ENCODE measurements at regions not wholly inside any gene's neighbourhood (a gene's known extent, or its start where the extent isn't known, plus 50 kb on each side); places are given as distances from the start of the nearest gene placed in this dataset.

DNA sequence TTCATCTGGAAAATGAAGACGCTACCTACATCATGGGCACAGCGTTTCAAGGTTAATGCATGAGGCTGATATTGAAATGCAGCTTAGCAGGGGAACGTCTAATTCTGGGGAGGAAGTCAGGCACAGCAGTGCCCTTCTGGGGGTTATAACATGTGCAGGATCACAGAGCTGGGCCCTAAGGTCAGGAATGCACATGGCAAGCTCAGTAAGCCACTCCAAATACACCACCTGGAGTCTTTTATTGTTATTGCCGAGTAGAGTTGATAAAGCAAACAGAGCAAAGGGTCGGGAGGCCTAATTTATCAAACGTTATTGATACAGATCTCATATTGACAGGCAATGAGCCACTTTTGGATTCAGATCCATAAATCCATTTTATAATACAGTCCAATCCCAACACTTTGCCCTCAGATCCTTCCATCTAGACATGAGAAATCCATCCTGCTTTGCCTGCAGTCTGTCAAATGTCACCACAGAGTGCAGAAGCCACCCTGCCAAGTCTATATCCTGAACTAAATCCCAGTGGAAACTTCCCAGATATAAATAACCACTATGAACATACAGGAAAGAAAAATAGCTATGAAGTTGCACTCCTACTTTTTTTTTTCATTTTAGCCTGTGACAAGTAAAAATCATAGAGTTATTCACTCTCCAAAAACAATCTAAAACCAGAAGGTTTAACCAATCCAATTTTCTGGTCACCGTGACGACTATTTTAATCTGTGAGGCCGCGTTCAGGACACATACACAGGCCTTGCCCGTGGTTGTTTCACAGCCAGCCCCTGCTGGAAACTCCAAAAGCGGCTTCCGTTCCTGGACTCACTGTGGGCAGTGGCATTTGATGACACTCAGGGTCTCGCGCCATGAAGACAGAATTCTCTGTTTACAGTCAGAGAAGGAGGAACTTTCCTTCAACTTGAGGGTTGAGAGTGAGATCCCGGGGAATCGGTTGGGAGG, 335.4 kb downstream of the DHX15 start:
- no peaks in the 10 kb centered on the region for H3K79me2 ChIP-seq (ENCODE audit: insufficient read depth, low read depth, low read length)
- H3K4me1 ChIP-seq (ENCODE audit: insufficient read depth, low read length, poor library complexity, severe bottlenecking), result no peaks in the 10 kb centered on the region
- TF ChIP-seq EZH2phosphoT487 (IDR thresholded peaks at IDR 0.05; ENCODE audit: borderline replicate concordance, low read depth, low read length), result no peak
- TF ChIP-seq, protein P1, sequence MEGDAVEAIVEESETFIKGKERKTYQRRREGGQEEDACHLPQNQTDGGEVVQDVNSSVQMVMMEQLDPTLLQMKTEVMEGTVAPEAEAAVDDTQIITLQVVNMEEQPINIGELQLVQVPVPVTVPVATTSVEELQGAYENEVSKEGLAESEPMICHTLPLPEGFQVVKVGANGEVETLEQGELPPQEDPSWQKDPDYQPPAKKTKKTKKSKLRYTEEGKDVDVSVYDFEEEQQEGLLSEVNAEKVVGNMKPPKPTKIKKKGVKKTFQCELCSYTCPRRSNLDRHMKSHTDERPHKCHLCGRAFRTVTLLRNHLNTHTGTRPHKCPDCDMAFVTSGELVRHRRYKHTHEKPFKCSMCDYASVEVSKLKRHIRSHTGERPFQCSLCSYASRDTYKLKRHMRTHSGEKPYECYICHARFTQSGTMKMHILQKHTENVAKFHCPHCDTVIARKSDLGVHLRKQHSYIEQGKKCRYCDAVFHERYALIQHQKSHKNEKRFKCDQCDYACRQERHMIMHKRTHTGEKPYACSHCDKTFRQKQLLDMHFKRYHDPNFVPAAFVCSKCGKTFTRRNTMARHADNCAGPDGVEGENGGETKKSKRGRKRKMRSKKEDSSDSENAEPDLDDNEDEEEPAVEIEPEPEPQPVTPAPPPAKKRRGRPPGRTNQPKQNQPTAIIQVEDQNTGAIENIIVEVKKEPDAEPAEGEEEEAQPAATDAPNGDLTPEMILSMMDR (conservative IDR thresholded peaks at IDR 0.05; ENCODE audit: low read length), result no peak
- ChIA-PET CTCF (ENCODE audit: unreplicated experiment) (no interaction called here), POLR2A (no interaction called here)
- no peak overlapping the region for H3K27ac ChIP-seq (ENCODE audit: low read depth, low read length, poor library complexity, severe bottlenecking)
- no peaks in the 10 kb centered on the region for H3K36me3 ChIP-seq (ENCODE audit: insufficient read depth, low read length)
- no peak for DNase-seq (ENCODE audit: low spot score)
- intact Hi-C loops (cut with micrococcal nuclease; ENCODE audit: unreplicated experiment), result no loop called here
- H4K20me1 ChIP-seq (ENCODE audit: insufficient read depth, low read length), result no peaks in the 10 kb centered on the region
- no peaks in the 10 kb centered on the region for H3K9me2 ChIP-seq (ENCODE audit: insufficient read depth, low read length)
- no peaks in the 10 kb centered on the region for H3K9me3 ChIP-seq (ENCODE audit: low read length)
- no TSS peak for BruUV-seq (replicated peaks)
- H2AFZ ChIP-seq (ENCODE audit: low read length), result no peak overlapping the region
- no peak overlapping the region for H3K4me3 ChIP-seq (ENCODE audit: low read depth, low read length, poor library complexity, severe bottlenecking)
- H3K4me2 ChIP-seq (ENCODE audit: low read length), result no peak overlapping the region

DNA sequence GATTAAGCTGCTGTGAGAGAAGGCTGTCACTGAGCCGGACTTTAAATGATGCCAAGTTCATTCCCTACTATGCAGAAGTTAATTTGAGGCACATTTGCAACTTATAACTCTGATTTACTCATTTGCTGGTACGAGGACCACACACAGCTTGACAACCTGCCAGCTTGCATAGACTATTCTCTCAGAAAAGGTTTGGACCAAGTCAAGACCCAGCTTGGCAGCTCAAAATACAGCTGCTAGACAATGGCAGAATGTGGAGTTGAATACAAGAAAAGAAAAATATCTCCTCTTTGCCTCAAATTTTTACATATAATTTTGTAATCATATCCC, 338.9 kb downstream of the DHX15 start:
- CTCF ChIA-PET (ENCODE audit: unreplicated experiment), result no interaction called here
- no peak overlapping the region for H3K4me2 ChIP-seq (ENCODE audit: low read length)
- BruUV-seq (replicated peaks), result no TSS peak
- no peak overlapping the region for H3K4me3 ChIP-seq (ENCODE audit: low read depth, low read length, poor library complexity, severe bottlenecking)
- no peak for TF ChIP-seq EZH2phosphoT487 (IDR thresholded peaks at IDR 0.05; ENCODE audit: borderline replicate concordance, low read depth, low read length)
- DNase-seq (ENCODE audit: low spot score), result no peak
- no peaks in the 10 kb centered on the region for H3K9me2 ChIP-seq (ENCODE audit: insufficient read depth, low read length)
- H4K20me1 ChIP-seq (ENCODE audit: insufficient read depth, low read length), result no peaks in the 10 kb centered on the region
- no peak overlapping the region for H3K27ac ChIP-seq (ENCODE audit: low read depth, low read length, poor library complexity, severe bottlenecking)
- H3K9me3 ChIP-seq (ENCODE audit: low read length), result no peaks in the 10 kb centered on the region
- no peaks in the 10 kb centered on the region for H3K4me1 ChIP-seq (ENCODE audit: insufficient read depth, low read length, poor library complexity, severe bottlenecking)
- intact Hi-C loops (cut with micrococcal nuclease; ENCODE audit: unreplicated experiment), result no loop called here
- H3K36me3 ChIP-seq (ENCODE audit: insufficient read depth, low read length), result no peaks in the 10 kb centered on the region
- H2AFZ ChIP-seq (ENCODE audit: low read length), result no peak overlapping the region
- POLR2A ChIA-PET, result no interaction called here
- H3K79me2 ChIP-seq (ENCODE audit: insufficient read depth, low read depth, low read length), result no peaks in the 10 kb centered on the region

DNA sequence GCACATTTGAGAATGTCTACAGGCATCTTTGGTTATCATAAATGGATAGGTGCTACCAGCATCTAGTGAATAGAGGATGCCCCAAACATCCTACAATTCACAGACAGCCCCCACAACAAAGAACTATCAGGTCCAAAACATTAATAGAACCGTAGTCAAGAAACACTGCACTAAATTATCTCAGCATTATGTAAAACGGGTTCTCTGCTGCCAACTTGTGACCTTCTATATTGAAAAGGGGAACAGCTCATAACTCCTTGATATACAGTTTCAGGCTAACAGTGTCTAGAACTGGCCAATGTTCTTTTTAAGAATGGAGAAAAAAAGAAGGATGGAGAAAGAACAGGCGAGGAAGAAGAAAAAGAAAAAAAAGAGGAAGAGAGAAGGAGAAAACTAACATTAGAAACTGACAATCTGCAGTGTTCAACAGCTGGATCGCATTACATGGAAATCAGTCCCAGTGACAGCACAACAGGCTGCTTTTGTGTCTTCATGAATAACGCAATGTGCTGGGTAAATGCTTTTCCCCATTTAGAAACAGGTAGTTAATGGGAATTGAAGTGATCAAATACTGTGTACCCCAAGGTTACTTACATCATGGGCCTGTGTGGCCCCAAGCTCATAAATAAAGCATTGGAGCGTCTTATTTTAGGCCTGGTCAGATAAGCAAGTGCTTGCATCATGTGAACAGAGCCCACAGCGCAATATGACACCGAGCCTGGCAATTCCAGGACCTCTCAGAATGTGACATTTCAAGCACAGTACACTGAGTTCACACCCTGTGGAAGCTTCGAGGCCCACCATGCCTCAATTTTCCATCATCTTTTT, 339.5 kb downstream of the DHX15 start:
- no peak for TF ChIP-seq EZH2phosphoT487 (IDR thresholded peaks at IDR 0.05; ENCODE audit: borderline replicate concordance, low read depth, low read length)
- TF ChIP-seq, protein P1 (conservative IDR thresholded peaks at IDR 0.05; ENCODE audit: low read length), result no peak
- no peaks in the 10 kb centered on the region for H3K36me3 ChIP-seq (ENCODE audit: insufficient read depth, low read length)
- H2AFZ ChIP-seq (ENCODE audit: low read length), result no peak overlapping the region
- H3K9me3 ChIP-seq (ENCODE audit: low read length), result no peaks in the 10 kb centered on the region
- H3K79me2 ChIP-seq (ENCODE audit: insufficient read depth, low read depth, low read length), result no peaks in the 10 kb centered on the region
- no TSS peak for BruUV-seq (replicated peaks)
- H4K20me1 ChIP-seq (ENCODE audit: insufficient read depth, low read length), result no peaks in the 10 kb centered on the region
- H3K4me1 ChIP-seq (ENCODE audit: insufficient read depth, low read length, poor library complexity, severe bottlenecking), result no peaks in the 10 kb centered on the region
- ChIA-PET POLR2A (no interaction called here), CTCF (ENCODE audit: unreplicated experiment) (no interaction called here)
- no peak overlapping the region for H3K4me3 ChIP-seq (ENCODE audit: low read depth, low read length, poor library complexity, severe bottlenecking)
- H3K4me2 ChIP-seq (ENCODE audit: low read length), result no peak overlapping the region
- H3K9me2 ChIP-seq (ENCODE audit: insufficient read depth, low read length), result no peaks in the 10 kb centered on the region
- intact Hi-C loops (cut with micrococcal nuclease; ENCODE audit: unreplicated experiment), result no loop called here
- H3K27ac ChIP-seq (ENCODE audit: low read depth, low read length, poor library complexity, severe bottlenecking), result no peak overlapping the region
- no peak for DNase-seq (ENCODE audit: low spot score)
